Esophagus muscularis mucosa (tissue), 3 donors: ENCODE measurements at regions not wholly inside any gene's neighbourhood (a gene's known extent, or its start where the extent isn't known, plus 50 kb on each side); places are given as distances from the start of the nearest gene placed in this dataset.

Experiments
- POLR2A ChIP-seq: fragments of 450-650 bp; IDR thresholded peaks from one replicate; pipeline ENCODE4 v1.6.1; 2017; ENCODE audit warnings: antibody characterized with exemption, moderate library complexity, mild to moderate bottlenecking, low read depth
- POLR2AphosphoS5 ChIP-seq, 2 donors: sonication (generic); formaldehyde crosslinking; IDR thresholded peaks; one replicate each; pipeline ENCODE4 v1.6.1; 2017; ENCODE audit warnings: antibody characterized with exemption in 2 of 2
- TF ChIP-seq, protein P1 (sequence below), 3 experiments: fragments of 200-600 bp in 2 of 3; fragments of 450-650 bp in 1 of 3; sonication (generic) in 2 of 3; IDR thresholded peaks; one replicate each; pipeline ENCODE4 v1.5.1; 2017 to 2019; ENCODE audit warnings: antibody characterized with exemption in 3 of 3, mild to moderate bottlenecking in 2 of 3, moderate library complexity in 1 of 3

- no peak for TF ChIP-seq POLR2A
- TF ChIP-seq POLR2AphosphoS5 (IDR thresholded peaks at IDR 0.05) = no peak
- TF ChIP-seq, protein P1, sequence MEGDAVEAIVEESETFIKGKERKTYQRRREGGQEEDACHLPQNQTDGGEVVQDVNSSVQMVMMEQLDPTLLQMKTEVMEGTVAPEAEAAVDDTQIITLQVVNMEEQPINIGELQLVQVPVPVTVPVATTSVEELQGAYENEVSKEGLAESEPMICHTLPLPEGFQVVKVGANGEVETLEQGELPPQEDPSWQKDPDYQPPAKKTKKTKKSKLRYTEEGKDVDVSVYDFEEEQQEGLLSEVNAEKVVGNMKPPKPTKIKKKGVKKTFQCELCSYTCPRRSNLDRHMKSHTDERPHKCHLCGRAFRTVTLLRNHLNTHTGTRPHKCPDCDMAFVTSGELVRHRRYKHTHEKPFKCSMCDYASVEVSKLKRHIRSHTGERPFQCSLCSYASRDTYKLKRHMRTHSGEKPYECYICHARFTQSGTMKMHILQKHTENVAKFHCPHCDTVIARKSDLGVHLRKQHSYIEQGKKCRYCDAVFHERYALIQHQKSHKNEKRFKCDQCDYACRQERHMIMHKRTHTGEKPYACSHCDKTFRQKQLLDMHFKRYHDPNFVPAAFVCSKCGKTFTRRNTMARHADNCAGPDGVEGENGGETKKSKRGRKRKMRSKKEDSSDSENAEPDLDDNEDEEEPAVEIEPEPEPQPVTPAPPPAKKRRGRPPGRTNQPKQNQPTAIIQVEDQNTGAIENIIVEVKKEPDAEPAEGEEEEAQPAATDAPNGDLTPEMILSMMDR (IDR thresholded peaks at IDR 0.05) = no peak
Observed at GRCh38 chr2:128495996-128496547, 177.4 kb upstream of the HS6ST1 start.
